ENCODE measurements at regions not wholly inside any gene's neighbourhood (a gene's known extent, or its start where the extent isn't known, plus 50 kb on each side); places are given as distances from the start of the nearest gene placed in this dataset.

- Mint-ChIP-seq H3K27me3 (ENCODE audit: insufficient read depth) (peaks cover 4% of the 10 kb centered on the region), H3K36me3 (ENCODE audit: low read depth) (no peaks in the 10 kb centered on the region), H3K9me3 (peaks cover 4% of the 10 kb centered on the region), H3K27ac (no peak overlapping the region), H3K4me1 (no peaks in the 10 kb centered on the region), H3K4me3 (no peak overlapping the region)
- H3K4me3 ChIP-seq (ENCODE audit: low read length): no peak overlapping the region
- H3K36me3 ChIP-seq (ENCODE audit: control insufficient read depth, insufficient read depth, low read length): no peaks in the 10 kb centered on the region
- H3K9me3 ChIP-seq (ENCODE audit: control insufficient read depth, low read length): no peaks in the 10 kb centered on the region
- WGBS, 2 experiments (ENCODE audit: insufficient coverage in 1 of 2, insufficient read length in 1 of 2): 87% methylated on average over 4 of the region's 4 CpGs
- no peak for DNase-seq
- H3K9ac ChIP-seq (ENCODE audit: extremely low read depth, low read length, poor library complexity, severe bottlenecking): no peak overlapping the region
- no peaks in the 10 kb centered on the region for H3K27me3 ChIP-seq (ENCODE audit: control insufficient read depth, insufficient read depth, low read length, poor library complexity, severe bottlenecking)
- TF ChIP-seq CTCF (conservative IDR thresholded peaks at IDR 0.05): no peak
- H3K27ac ChIP-seq (ENCODE audit: low read depth, low read length): no peak overlapping the region
- H3K4me1 ChIP-seq (ENCODE audit: control insufficient read depth, insufficient read depth, low read length): no peaks in the 10 kb centered on the region
Measured at GRCh38 chr15:85986116-85986515, 93.6 kb upstream of the AGBL1 start.

GRCh38 chr15:85986741-85987140 lies 92.9 kb upstream of the AGBL1 start:
- Mint-ChIP-seq H3K36me3 (ENCODE audit: low read depth) (no peaks in the 10 kb centered on the region), H3K4me1 (no peaks in the 10 kb centered on the region), H3K4me3 (no peak overlapping the region), H3K27ac (no peak overlapping the region), H3K9me3 (peaks cover 2% of the 10 kb centered on the region), H3K27me3 (ENCODE audit: insufficient read depth) (peaks cover 2% of the 10 kb centered on the region)
- 92 to 96% methylated on average over 4 of the region's 4 CpGs for WGBS, 2 experiments (ENCODE audit: insufficient coverage in 1 of 2, insufficient read length in 1 of 2)
- DNase-seq: no peak
- H3K9me3 ChIP-seq (ENCODE audit: control insufficient read depth, low read length): no peaks in the 10 kb centered on the region
- no peaks in the 10 kb centered on the region for H3K27me3 ChIP-seq (ENCODE audit: control insufficient read depth, insufficient read depth, low read length, poor library complexity, severe bottlenecking)
- H3K27ac ChIP-seq (ENCODE audit: low read depth, low read length): no peak overlapping the region
- no peaks in the 10 kb centered on the region for H3K4me1 ChIP-seq (ENCODE audit: control insufficient read depth, insufficient read depth, low read length)
- no peak overlapping the region for H3K9ac ChIP-seq (ENCODE audit: extremely low read depth, low read length, poor library complexity, severe bottlenecking)
- no peak overlapping the region for H3K4me3 ChIP-seq (ENCODE audit: low read length)
- H3K36me3 ChIP-seq (ENCODE audit: control insufficient read depth, insufficient read depth, low read length): no peaks in the 10 kb centered on the region
- TF ChIP-seq CTCF (conservative IDR thresholded peaks at IDR 0.05): no peak

GRCh38 chr15:85988741-85989140 lies 90.9 kb upstream of the AGBL1 start:
- Histone ChIP-seq H3K27ac (ENCODE audit: low read depth, low read length) (no peak overlapping the region), H3K4me3 (ENCODE audit: low read length) (no peak overlapping the region), H3K9ac (ENCODE audit: extremely low read depth, low read length, poor library complexity, severe bottlenecking) (no peak overlapping the region), H3K9me3 (ENCODE audit: control insufficient read depth, low read length) (no peaks in the 10 kb centered on the region), H3K4me1 (ENCODE audit: control insufficient read depth, insufficient read depth, low read length) (no peaks in the 10 kb centered on the region), H3K27me3 (ENCODE audit: control insufficient read depth, insufficient read depth, low read length, poor library complexity, severe bottlenecking) (no peaks in the 10 kb centered on the region), H3K36me3 (ENCODE audit: control insufficient read depth, insufficient read depth, low read length) (no peaks in the 10 kb centered on the region)
- WGBS, 2 experiments (ENCODE audit: insufficient coverage in 1 of 2, insufficient read length in 1 of 2): 72 to 86% methylated on average over 3 to 5 of the region's 5 CpGs
- TF ChIP-seq CTCF (conservative IDR thresholded peaks at IDR 0.05): no peak
- Mint-ChIP-seq H3K27ac (no peak overlapping the region), H3K27me3 (ENCODE audit: insufficient read depth) (no peaks in the 10 kb centered on the region), H3K4me3 (no peak overlapping the region), H3K9me3 (no peaks in the 10 kb centered on the region), H3K4me1 (no peaks in the 10 kb centered on the region), H3K36me3 (ENCODE audit: low read depth) (no peaks in the 10 kb centered on the region)
- DNase-seq: no peak

All from endodermal cell (in vitro differentiated cells).